ENCODE measurements at regions not wholly inside any gene's neighbourhood (a gene's known extent, or its start where the extent isn't known, plus 50 kb on each side); places are given as distances from the start of the nearest gene placed in this dataset.

GRCh38 chr14:36465178-36465577 lies 54.9 kb downstream of the NKX2-1 start:
- Histone ChIP-seq H3K9me3 (no peaks in the 10 kb centered on the region), H3K4me3 (no peak overlapping the region), H3K4me1 (no peaks in the 10 kb centered on the region), H3K27me3 (no peaks in the 10 kb centered on the region), H3K36me3 (no peaks in the 10 kb centered on the region), H3K27ac (no peak overlapping the region)
- TF ChIP-seq POLR2A (IDR thresholded peaks at IDR 0.05): no peak
- TF ChIP-seq, protein P1, sequence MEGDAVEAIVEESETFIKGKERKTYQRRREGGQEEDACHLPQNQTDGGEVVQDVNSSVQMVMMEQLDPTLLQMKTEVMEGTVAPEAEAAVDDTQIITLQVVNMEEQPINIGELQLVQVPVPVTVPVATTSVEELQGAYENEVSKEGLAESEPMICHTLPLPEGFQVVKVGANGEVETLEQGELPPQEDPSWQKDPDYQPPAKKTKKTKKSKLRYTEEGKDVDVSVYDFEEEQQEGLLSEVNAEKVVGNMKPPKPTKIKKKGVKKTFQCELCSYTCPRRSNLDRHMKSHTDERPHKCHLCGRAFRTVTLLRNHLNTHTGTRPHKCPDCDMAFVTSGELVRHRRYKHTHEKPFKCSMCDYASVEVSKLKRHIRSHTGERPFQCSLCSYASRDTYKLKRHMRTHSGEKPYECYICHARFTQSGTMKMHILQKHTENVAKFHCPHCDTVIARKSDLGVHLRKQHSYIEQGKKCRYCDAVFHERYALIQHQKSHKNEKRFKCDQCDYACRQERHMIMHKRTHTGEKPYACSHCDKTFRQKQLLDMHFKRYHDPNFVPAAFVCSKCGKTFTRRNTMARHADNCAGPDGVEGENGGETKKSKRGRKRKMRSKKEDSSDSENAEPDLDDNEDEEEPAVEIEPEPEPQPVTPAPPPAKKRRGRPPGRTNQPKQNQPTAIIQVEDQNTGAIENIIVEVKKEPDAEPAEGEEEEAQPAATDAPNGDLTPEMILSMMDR (IDR thresholded peaks at IDR 0.05): no peak
- no peak for DNase-seq

DNA sequence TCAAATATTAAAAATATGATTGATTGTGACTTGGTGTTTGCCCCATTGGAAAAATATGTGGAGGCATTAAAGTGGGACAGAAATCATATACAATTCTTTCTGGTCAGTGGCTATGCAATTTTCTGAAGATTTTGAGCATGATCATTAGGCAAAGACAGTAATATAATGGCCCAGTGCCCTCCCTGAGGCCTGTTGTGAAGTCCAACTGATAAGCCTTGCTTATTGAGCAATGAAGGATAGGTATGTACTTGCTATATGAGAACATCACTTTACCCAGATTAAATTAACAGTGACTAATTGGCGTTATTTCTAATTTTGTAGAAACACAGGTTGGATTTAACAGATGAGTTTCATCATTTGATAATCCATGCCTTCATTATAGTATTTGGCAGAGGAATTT lies 57.1 kb downstream of the NKX2-1 start:
- Histone ChIP-seq H3K36me3 (no peaks in the 10 kb centered on the region), H3K4me3 (no peak overlapping the region), H3K9me3 (no peaks in the 10 kb centered on the region), H3K27me3 (no peaks in the 10 kb centered on the region), H3K4me1 (no peaks in the 10 kb centered on the region), H3K27ac (no peak overlapping the region)
- no peak for DNase-seq
- TF ChIP-seq, protein P1 (IDR thresholded peaks at IDR 0.05): no peak
- no peak for TF ChIP-seq POLR2A (IDR thresholded peaks at IDR 0.05)

DNA sequence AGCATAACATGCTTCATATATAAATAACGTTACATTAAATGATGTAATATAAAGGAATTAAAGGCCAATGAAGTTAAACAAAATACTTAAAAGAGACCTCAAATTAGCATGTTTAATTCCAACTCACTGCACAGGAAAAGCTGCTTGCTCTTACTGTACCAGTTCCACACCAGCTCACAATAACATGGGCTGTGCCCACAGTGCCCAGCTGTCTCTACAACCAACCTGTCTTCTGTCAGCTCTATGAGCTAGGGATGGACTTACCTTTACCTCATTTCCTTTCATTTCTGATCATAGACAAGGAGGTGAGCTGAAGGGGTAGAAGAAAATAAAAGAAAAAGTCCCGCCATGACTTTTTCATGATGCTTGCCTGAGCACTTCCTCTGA lies 64.8 kb downstream of the NKX2-1 start:
- Histone ChIP-seq H3K4me1 (no peaks in the 10 kb centered on the region), H3K27ac (no peak overlapping the region), H3K9me3 (no peaks in the 10 kb centered on the region), H3K27me3 (no peaks in the 10 kb centered on the region), H3K4me3 (no peak overlapping the region), H3K36me3 (no peaks in the 10 kb centered on the region)
- no peak for DNase-seq
- TF ChIP-seq, protein P1 (IDR thresholded peaks at IDR 0.05): no peak
- TF ChIP-seq POLR2A (IDR thresholded peaks at IDR 0.05): no peak

DNA sequence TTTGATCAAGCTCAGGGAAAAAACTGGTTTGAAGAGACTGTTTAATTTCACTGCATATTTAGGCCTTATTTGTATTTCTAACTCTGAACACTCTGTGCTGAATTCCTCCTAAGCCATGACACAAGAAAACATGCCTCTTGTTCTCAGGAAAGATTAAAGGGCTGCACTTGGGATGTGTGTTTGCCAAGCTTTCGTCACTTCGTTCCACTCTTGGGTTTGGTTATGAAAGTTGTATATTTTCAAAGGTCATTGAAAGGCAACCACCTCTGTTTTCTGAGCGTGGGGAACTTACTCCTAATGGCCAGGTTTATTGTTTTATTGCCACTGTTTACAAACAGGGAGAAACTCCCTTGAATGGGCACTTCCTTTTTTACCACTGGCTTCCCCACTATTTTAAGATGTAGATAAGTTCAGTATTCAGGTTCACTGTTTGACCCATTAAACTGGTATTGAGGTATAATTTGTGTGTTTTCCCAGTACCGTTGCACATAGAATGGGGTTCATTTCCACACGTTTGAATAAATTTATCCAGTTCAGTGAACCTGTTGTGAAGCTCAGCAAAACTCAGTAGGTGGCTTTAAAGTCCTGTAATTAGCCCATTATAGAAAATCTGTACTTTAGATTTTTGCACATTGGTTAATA lies 65.3 kb downstream of the NKX2-1 start:
- Histone ChIP-seq H3K4me1 (no peaks in the 10 kb centered on the region), H3K4me3 (no peak overlapping the region), H3K27me3 (no peaks in the 10 kb centered on the region), H3K27ac (no peak overlapping the region), H3K9me3 (no peaks in the 10 kb centered on the region), H3K36me3 (no peaks in the 10 kb centered on the region)
- no peak for DNase-seq
- no peak for TF ChIP-seq POLR2A (IDR thresholded peaks at IDR 0.05)
- TF ChIP-seq, protein P1 (IDR thresholded peaks at IDR 0.05): no peak

DNA sequence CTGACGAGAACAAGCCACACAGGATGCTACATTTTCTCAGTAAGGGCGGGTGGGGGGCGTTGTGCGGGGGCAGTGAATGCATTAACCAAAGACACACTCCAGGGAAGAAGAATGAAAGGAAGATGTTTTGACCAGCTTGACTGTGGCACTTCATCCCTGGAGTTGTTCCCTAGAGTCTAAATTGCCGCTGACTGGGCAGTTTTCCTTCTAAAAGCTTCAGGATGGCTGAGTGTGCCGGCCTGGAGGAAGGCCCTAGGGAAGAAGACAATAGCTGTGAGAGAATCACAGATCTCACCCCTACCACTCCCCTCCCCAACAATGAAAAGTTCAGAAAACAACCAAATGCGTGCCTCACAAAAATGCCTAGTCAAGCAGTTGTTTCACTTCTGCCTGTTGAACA lies 67.2 kb downstream of the NKX2-1 start:
- no peak overlapping the region for H3K27ac ChIP-seq
- no peaks in the 10 kb centered on the region for H3K27me3 ChIP-seq
- no peaks in the 10 kb centered on the region for H3K36me3 ChIP-seq
- DNase-seq: no peak
- no peaks in the 10 kb centered on the region for H3K9me3 ChIP-seq
- no peaks in the 10 kb centered on the region for H3K4me1 ChIP-seq
- no peak overlapping the region for H3K4me3 ChIP-seq
- TF ChIP-seq, protein P1 (IDR thresholded peaks at IDR 0.05): no peak
- TF ChIP-seq POLR2A (IDR thresholded peaks at IDR 0.05): no peak

Measured in Peyer's patch (tissue), 4 donors.